COLO668 (cell line): ENCODE measurements at regions not wholly inside any gene's neighbourhood (a gene's known extent, or its start where the extent isn't known, plus 50 kb on each side); places are given as distances from the start of the nearest gene placed in this dataset.
"Not testable (repeated sequence)": the region's sequence is repeated elsewhere in the genome, so short reads cannot be mapped to it uniquely, and the experiment has no call there.

ENCODE experiments used
- DNase-seq: peaks from one replicate; lab custom pipeline; 2025; ENCODE audit not compliant: unreplicated experiment; lab: John Stamatoyannopoulos, UW

GRCh38 chr2:109669731-109670130, 55.6 kb downstream of the SOWAHC start:
- no peak for DNase-seq

- no peak for DNase-seq
Observed at GRCh38 chr2:109670556-109671411, 56.6 kb downstream of the SOWAHC start.

DNA sequence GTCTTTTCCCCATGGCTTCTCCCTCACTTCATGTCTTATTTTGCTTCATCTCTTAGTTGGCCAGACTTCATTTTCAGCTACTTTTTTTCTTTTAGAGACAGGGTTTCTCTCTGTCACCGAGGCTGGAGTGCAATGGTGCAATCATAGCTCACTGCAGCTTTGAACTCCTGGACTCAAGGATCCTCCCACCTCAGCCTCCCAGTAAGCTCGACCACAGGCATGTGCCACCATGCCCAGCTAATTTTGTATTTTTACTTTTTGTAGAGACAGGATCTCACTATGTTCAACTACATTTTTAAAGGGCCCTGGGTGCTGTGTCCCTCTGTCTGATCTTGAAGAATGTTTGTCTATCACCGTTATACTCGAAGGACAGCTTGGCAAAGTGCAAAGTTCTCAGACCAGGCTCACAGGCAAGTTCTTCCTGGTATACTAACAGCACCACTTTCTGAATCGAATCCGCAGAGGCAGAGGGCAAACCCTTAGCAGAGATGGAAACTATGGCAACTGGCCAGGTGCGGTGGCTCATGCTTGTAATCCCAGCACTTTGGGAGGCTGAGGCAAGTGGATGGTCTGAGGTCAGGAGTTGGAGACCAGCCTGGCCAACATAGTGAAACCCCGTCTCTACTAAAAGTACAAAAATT, 60.9 kb downstream of the SOWAHC start:
- DNase-seq, result no peak

DNA sequence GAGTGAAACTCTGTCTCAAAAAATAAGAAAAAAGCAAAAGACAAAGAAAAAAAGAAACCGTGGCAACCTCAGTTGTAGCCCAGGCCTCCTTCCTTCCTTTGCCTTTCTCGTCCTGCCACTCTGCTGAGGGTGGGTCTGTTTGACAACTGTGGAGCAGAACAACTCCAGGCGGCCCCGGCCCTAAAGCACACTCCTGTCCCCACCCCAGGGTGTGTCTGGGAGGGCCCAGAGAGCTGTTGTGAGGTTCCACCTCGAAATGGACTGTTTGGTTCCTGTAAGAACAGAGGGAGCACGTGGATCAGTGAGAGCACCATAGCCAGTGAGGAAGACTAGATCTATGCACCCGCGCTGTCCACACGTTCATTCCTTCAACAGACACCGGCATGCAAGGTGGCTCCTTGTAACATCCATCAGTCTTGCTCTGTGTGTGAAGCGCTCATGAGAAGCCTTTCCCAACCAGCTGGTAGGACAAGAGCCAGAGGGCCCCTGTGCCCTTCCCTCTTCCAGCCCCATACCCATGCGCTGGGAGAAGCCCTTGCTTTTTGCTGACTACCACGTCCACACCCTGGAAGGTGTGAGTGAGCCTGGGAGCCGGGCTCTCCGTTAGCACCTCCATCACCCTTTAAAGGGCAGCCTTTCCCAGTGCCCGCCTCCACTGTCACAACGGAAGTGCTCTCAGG, 61.6 kb downstream of the SOWAHC start:
- no peak for DNase-seq

DNA sequence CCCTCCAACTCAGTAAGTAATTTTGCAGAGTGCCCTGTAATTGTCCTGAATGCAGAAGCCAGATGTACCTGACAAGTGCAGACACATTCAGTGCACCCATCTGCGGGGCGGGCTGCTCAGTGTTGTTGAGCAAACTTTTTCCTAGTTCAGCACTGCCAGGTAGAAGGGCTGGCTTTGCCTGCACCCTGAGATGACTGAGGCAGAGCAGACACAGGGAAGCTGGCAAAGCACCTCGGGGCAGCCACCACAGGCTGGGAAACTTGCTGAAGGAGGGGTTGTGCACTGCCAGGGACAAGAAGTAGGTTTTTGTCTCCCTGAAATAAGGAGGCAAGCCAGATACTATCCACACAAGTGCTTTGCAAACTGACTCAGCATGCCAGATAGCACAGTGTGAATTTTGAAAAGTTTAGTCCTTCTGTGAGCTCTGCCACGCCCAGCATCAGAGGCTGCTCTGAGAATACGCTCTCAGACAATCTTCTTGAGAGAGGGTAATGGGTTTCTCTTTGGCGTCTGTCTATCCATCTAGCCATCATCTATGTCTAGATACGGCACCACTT, 62.3 kb downstream of the SOWAHC start:
- DNase-seq, result no peak

- DNase-seq, result not testable (repeated sequence)
Observed at GRCh38 chr2:109677121-109677731, 63.1 kb downstream of the SOWAHC start.

GRCh38 chr2:109677835-109678580, 63.8 kb downstream of the SOWAHC start:
- DNase-seq, result no peak

GRCh38 chr2:109678724-109679201, 64.6 kb downstream of the SOWAHC start:
- not testable (repeated sequence) for DNase-seq

- no peak for DNase-seq
Observed at GRCh38 chr2:109679225-109679624, 65.1 kb downstream of the SOWAHC start.

DNA sequence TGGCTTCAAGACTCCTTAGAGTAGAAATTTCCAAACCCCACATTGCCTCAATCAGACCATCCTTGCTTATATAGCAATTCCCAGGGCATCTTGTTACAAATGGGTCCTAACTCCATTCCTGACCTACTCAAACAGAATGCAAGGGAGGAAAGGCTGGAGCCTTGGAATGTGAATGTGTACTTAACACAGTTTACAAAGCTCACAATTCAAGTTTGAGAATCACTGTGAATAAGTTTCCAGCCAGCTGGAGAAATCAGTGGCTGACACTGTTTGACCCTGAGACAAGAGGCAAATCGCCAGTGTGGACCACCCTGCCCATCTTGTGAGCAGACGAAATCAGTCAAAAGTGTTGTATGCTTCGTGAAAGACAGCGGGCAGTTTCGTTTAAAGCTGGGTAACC, 65.5 kb downstream of the SOWAHC start:
- no peak for DNase-seq

DNA sequence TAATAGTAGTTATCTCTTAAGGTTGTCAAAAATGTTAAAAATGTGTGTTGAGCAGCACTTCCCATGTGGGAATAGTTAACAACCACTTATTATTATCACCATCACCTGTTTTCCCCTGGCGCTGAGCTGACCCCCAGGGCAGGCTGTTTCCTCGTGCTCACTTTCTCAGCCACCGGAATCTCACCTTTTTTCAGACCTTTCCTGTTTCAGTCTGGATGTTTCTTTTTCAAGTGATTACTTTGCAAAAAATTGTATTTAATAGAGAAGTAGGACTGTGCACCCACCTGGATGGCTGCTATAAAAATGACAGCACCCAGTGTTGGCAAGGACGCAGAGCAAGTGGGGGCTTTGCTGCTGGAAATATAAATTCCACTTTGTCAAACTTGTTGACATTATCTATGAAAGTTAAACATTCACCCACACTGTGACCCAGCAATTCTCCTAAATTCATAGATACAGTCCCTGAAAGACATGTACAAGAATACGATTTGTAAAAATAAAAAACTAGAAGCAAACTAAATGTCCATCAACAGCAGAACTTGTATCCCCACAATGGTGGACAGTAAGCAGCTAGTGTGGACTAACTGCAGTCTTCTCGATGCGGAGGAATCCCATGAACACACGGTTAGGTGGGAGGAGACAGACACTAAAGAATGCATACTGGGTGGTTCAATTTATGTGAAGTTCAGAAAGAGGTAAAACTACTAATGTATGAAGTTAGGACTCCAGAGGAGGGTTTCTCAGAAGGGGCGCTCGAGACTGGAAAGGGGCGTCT, 66.5 kb downstream of the SOWAHC start:
- DNase-seq, result no peak

GRCh38 chr2:109681633-109682380, 67.6 kb downstream of the SOWAHC start:
- DNase-seq, result no peak

- DNase-seq, result no peak
Observed at GRCh38 chr2:109683452-109683851, 69.3 kb downstream of the SOWAHC start.

GRCh38 chr2:109685453-109685852, 71.3 kb downstream of the SOWAHC start:
- DNase-seq, result no peak

DNA sequence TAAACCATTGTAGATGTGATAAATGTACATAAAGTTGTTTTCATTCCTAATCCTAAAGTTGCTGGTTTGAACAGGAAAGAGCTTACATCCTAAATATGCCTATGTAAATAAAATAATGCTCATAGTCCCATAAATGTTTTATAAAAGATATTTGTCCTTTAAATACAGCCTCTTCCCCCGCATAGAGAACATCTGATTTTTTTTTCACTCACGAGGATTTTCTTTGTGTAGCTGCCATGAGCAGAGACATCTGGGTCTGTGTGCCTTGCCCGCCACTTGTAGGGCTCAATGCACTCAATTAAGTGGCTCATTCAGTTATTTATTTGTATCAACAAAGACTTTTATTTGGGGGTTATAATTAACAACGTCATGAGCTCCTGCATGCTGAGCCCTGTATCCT, 72.8 kb downstream of the SOWAHC start:
- DNase-seq, result no peak

- no peak for DNase-seq
Observed at GRCh38 chr2:109689182-109689930, 75.2 kb downstream of the SOWAHC start.

DNA sequence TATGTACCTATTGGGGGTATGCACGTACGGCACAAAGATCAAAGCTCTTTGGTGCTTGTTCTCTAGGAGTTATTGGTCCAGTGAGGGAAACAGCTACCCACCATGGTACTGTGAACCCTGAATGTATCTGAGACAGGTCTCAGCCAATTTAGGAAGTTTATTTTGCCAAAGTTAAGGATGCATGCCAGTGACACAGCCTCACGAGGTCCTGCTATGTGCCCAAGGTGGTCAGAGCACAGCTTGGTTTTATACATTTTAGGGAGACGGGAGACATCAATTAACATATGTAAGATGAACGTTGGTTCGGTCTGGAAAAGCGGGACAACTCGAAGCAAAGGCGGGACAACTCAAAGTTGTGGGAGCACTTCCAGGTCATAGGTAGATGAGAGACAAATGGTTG, 75.8 kb downstream of the SOWAHC start:
- DNase-seq, result no peak

GRCh38 chr2:109690457-109690821, 76.3 kb downstream of the SOWAHC start:
- DNase-seq, result no peak
